Testis (tissue), 2 donors: ENCODE measurements at regions not wholly inside any gene's neighbourhood (a gene's known extent, or its start where the extent isn't known, plus 50 kb on each side); places are given as distances from the start of the nearest gene placed in this dataset.

ENCODE experiments used
- CTCF ChIP-seq, 3 experiments: fragments of 450-650 bp in 2 of 3; fragments of 200-600 bp in 1 of 3; sonication (generic) in 1 of 3; IDR thresholded peaks; one replicate each; pipeline ENCODE4 v1.5.1; 2016 to 2019; ENCODE audit warnings: antibody characterized with exemption in 3 of 3, mild to moderate bottlenecking in 2 of 3, moderate library complexity in 1 of 3
- POLR2A ChIP-seq: fragments of 450-650 bp; IDR thresholded peaks from one replicate; pipeline ENCODE4 v1.6.1; 2017; ENCODE audit warnings: antibody characterized with exemption, mild to moderate bottlenecking, moderate library complexity

- TF ChIP-seq POLR2A (no peak), CTCF (IDR thresholded peaks at IDR 0.05) (no peak)
Measured at GRCh38 chr2:211181626-211182025, 625.2 kb downstream of the CPS1 start.
